22Rv1 (cell line): ENCODE measurements at regions not wholly inside any gene's neighbourhood (a gene's known extent, or its start where the extent isn't known, plus 50 kb on each side); places are given as distances from the start of the nearest gene placed in this dataset.

Experiments
- CTCF ChIP-seq: fragments of 450-650 bp; IDR thresholded peaks from 2 replicates; pipeline ENCODE4 v1.5.1; 2017; ENCODE audit warnings: mild to moderate bottlenecking
- ZFX ChIP-seq: fragments of 450-650 bp; IDR thresholded peaks from 2 replicates; pipeline ENCODE4 v1.6.1; 2017; ENCODE audit warnings: antibody characterized with exemption, borderline replicate concordance

- TF ChIP-seq CTCF (no peak), ZFX (no peak)
These were observed 507.4 kb downstream of the KCTD12 start for GRCh38 chr13:76378767-76379166.
